Retinal pigment epithelial cell (primary cell): ENCODE measurements at regions not wholly inside any gene's neighbourhood (a gene's known extent, or its start where the extent isn't known, plus 50 kb on each side); places are given as distances from the start of the nearest gene placed in this dataset.
"Not testable (repeated sequence)": the region's sequence is repeated elsewhere in the genome, so short reads cannot be mapped to it uniquely, and the experiment has no call there.

Experiments
- DNase-seq: peaks from one replicate; pipeline ENCODE4 v3.0.0-alpha.2; 2010; ENCODE audit warnings: low read depth
- H3K4me3 ChIP-seq: 2 replicates; pipeline ENCODE4 v1.5.1; 2011; ENCODE audit warnings: mild to moderate bottlenecking, low read length, control low read depth, moderate library complexity
- TF ChIP-seq, protein P1 (sequence below): conservative IDR thresholded peaks from 2 replicates; pipeline ENCODE4 v1.5.1; 2011; ENCODE audit warnings: low read depth, low read length, control low read depth, inconsistent platforms

DNA sequence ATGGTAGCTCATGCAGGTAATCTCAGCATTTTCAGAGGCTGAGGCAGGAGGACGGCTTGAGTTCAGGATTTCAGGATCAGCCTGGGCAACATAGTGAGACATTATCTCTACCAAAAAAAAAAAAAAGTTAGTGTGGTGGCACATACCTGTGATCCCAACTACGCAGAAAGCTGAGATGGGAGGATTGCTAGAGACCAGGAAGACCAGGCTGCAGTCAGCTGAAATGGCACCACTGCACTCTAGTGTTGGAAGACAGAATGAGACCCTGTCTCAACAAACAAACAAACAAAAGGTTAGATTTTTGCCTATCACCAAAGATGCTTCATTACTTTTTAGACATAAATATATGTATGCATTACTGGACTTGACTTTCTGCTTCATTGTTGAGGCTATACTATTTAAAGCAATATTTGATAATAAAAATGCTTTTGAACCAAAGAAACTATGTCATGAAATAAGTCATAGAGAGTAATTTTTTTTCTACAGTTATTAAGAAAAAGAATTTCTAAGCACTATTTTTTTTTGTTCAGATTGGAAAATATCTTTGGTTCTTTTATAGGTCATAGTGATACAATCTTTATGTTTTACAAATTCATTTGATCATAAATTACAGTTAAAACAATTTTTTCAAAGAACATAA, 1180.1 kb upstream of the ATXN8OS start:
- DNase-seq, result peak; percentile 7
- TF ChIP-seq, protein P1, sequence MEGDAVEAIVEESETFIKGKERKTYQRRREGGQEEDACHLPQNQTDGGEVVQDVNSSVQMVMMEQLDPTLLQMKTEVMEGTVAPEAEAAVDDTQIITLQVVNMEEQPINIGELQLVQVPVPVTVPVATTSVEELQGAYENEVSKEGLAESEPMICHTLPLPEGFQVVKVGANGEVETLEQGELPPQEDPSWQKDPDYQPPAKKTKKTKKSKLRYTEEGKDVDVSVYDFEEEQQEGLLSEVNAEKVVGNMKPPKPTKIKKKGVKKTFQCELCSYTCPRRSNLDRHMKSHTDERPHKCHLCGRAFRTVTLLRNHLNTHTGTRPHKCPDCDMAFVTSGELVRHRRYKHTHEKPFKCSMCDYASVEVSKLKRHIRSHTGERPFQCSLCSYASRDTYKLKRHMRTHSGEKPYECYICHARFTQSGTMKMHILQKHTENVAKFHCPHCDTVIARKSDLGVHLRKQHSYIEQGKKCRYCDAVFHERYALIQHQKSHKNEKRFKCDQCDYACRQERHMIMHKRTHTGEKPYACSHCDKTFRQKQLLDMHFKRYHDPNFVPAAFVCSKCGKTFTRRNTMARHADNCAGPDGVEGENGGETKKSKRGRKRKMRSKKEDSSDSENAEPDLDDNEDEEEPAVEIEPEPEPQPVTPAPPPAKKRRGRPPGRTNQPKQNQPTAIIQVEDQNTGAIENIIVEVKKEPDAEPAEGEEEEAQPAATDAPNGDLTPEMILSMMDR, result peak; percentile 84
- no peak overlapping the region for H3K4me3 ChIP-seq

DNA sequence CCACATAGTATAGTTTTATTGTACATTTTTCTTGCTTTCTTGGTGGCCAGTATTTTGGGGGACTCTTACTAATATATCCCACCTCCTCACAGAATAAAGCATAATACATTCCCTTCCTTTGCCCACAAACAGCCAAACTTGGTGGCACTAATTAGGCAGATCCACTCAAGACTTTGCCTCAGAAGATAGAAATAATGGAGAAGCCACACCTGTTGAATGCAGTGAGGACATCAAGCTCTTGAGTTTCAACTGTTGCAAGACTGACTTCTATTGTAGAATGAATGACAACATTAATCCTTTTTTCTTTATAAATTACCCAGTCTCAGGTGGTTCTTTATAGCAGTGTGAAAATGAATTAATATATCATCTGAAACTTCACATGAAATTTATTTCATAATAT, 1183.6 kb upstream of the ATXN8OS start:
- TF ChIP-seq, protein P1, result no peak
- DNase-seq, result no peak
- H3K4me3 ChIP-seq, result no peak overlapping the region

DNA sequence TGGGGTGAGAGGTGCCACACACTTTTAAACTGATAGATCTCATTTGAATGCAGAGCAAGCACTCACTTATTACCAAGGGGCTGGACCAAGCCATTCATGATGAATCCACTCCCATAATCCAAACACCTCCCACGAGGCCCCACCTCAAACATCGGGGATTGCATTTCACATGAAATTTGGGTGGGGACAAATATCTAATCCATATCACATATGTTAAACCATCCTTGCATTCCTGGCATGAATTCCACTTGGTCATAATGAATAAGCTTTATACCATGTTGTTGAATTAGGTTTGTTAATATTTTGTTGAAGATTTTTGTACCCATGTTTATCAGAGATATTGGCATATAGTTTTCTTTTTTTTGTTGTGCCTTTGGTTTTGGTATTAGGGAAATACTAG, 1198.7 kb upstream of the ATXN8OS start:
- H3K4me3 ChIP-seq, result no peak overlapping the region
- TF ChIP-seq, protein P1, result no peak
- DNase-seq, result no peak

DNA sequence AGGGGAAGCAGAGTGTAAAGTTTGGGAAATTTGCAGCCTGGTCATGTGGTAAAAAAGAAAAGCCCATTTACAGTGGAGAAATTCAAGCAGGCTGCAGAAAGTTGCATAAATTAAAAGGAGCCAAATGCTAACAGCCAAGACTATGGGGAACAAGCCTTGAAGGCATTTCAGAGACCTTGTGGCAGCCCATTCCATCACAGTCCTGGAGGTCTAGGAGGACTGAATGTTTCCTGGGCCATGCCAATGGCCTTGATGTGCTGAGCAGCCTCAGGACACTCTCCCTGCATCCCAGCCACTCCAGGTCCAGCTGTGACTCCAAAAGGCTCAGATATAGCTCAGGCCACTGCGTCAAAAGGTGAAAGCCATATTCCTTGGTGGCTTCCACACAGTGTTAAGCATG, 1202.4 kb upstream of the ATXN8OS start:
- TF ChIP-seq, protein P1, result no peak
- no peak overlapping the region for H3K4me3 ChIP-seq
- DNase-seq, result no peak

DNA sequence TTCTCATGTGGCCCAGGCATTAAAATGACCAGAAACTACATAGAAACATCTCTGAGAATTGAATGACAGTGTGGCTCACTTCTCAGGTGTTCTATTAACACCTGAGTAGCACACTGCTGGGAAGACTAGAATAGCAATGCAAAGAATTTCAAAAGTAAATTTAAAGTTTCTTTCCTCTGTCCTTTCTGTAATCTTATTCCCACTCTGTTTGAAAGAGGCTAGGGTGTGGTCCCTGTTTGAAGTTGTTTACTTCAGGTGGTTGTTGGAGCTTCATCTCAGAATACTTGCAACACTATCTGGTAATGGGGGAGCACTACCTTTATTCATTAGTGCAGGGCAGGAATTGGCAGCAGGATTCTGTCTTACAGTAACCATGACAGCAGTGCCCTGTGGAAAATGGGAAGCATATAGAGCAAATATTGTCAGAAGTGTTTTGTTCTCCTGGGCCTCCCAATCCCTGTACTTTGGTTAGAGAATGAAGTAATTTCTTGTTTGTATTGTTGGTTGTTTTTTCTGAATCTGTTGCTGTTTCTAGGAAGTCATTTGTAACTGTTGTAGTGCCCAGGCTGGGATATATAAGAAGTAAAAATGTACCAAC, 1210.2 kb upstream of the ATXN8OS start:
- DNase-seq, result no peak
- TF ChIP-seq, protein P1, result no peak
- H3K4me3 ChIP-seq, result no peak overlapping the region

DNA sequence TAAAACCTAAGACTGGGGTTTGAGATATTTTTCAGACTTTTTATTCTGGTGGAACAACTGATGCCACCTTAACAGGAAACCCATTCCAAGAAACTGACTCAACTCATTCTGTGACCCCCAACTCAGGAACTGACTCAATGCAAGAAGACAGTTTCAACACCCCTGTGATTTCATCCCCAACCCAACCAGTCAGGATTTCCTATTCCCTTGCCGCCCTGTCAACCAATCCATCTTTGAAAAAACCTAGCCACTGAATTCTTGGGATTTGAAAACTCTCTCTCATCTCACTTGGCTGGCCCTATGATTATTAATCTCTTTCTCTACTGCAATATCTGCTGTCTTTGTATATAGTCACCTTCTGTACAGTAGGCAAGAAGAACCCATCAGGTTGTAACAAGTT, 1211.9 kb upstream of the ATXN8OS start:
- no peak overlapping the region for H3K4me3 ChIP-seq
- TF ChIP-seq, protein P1, result no peak
- DNase-seq, result no peak

DNA sequence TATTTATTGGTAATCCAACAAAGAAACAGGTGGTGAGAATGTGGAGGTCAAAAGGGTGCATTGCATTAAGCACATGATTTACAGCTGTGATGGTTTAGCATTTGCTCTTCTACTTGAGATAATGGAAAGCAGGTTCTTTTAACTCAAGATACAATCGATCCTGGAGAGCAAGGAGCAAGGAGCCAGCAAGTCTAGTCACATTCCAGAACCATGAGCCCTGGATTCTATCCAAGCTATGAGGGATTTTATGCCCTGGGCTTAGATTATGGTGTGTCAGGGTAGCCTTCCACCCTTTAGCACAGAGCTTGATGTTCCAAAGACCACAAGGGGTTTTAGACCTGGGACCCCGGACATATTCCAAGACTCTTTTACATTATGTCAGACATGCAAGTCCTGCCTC, 1213.9 kb upstream of the ATXN8OS start:
- not testable (repeated sequence) for H3K4me3 ChIP-seq, DNase-seq

DNA sequence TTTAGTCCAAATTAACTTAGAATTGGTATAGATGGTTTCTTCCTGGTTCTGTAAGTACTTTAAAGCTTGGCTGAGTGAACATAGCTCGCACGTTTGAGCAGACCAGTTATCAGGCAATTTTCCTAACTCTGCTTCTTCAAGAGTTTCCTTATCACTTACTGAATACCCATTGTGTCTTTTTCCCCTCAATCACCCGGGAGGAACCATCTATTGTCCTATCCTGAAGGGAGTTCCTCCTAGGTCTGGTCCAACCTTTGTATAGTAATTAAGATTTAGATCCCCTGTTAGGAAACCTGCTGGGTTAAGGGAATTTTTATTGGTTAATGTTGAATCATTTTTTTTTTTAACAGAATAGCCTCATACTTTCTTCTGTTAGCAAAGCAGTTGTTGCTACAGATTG, 1215.0 kb upstream of the ATXN8OS start:
- not testable (repeated sequence) for DNase-seq, H3K4me3 ChIP-seq

DNA sequence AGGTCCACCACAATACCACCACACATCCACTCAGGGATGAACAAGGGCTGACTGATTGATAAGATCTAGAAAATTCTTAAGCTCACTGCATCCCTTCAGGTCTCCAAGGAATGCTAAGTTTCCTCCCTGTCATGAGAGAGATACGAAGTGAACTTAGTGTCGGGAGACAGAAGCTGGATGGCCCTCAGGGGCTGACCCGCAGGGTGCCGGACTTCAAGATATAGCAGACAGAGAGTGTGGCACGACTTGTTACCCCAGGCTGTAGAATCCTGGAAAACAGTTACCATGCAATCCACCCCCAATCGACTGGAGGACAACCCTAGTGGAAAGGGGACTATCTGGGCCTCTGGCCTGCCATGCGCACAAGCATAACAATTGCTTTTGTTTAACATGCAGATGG, 1217.5 kb upstream of the ATXN8OS start:
- not testable (repeated sequence) for H3K4me3 ChIP-seq, DNase-seq
